Lower leg skin (tissue), 4 donors: ENCODE measurements at regions not wholly inside any gene's neighbourhood (a gene's known extent, or its start where the extent isn't known, plus 50 kb on each side); places are given as distances from the start of the nearest gene placed in this dataset.

Experiments used
- DNase-seq, 2 donors: peaks; one replicate each; pipeline ENCODE4 v3.0.0-alpha.2; 2019; ENCODE audit warnings: low spot score in 2 of 2
- H3K4me3 ChIP-seq: fragments of 200-600 bp; sonication (generic); 2 replicates; pipeline ENCODE4 v1.5.1; 2017; ENCODE audit warnings: mild to moderate bottlenecking, low read depth; ENCODE audit not compliant: poor library complexity, severe bottlenecking
- POLR2A ChIP-seq, 2 donors: fragments of 450-650 bp; IDR thresholded peaks; one replicate each; pipeline ENCODE4 v1.6.1; 2016 to 2017; ENCODE audit warnings: antibody characterized with exemption in 2 of 2, mild to moderate bottlenecking in 1 of 2, moderate library complexity in 1 of 2
- WGBS, 2 donors: methylation state at CpG; one replicate each; pipeline ENCODE4 v1.1.5; 2018; 5-methylcytosine and 5-hydroxymethylcytosine counted together
- intact Hi-C: fragments of 100-400 bp; cut with DNase I; formaldehyde crosslinking; loops from one replicate; pipeline ENCODE4 v1.15.0; 2023; ENCODE audit warnings: low total_unique reads
- TF ChIP-seq, protein P1 (sequence below), 3 donors: fragments of 450-650 bp; IDR thresholded peaks; one replicate each; pipeline ENCODE4 v1.5.1; 2016; ENCODE audit warnings: antibody characterized with exemption in 3 of 3, mild to moderate bottlenecking in 3 of 3, moderate library complexity in 2 of 3

DNA sequence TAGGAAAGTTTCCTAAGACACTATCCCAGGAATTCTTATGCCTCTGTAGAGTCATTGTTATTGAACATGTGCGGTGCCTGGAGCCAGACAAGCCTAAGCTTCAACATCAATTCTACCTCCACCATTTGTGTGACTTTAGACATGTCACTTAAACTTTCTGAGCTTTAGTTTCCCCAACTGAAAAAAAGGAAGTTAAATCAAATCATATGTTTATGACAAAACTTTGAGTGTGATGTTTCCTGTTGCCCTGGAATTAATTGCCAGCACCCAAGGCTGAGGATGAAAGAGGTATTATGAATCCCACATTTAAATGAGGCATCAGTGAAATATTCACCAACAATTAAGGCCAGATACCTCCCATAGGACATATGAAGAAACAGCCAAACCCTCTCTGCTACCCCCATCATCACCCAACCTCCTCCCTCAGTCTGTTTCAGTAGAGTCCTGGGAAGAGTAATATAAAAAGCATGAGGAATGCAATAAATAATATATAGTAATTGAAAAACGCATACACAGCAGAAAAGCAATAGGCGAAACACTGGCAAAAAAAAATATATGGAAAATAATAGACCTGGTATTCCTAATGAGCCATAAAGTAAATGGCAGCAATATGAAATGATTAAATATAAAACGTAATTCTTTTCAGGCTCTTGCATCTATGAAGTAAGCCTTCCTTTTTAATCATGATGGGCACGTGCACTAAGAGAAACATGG, 182.0 kb upstream of the DCN start:
- intact Hi-C loops, result no loop called here
- no peak overlapping the region for H3K4me3 ChIP-seq
- no peak for DNase-seq
- TF ChIP-seq, protein P1, sequence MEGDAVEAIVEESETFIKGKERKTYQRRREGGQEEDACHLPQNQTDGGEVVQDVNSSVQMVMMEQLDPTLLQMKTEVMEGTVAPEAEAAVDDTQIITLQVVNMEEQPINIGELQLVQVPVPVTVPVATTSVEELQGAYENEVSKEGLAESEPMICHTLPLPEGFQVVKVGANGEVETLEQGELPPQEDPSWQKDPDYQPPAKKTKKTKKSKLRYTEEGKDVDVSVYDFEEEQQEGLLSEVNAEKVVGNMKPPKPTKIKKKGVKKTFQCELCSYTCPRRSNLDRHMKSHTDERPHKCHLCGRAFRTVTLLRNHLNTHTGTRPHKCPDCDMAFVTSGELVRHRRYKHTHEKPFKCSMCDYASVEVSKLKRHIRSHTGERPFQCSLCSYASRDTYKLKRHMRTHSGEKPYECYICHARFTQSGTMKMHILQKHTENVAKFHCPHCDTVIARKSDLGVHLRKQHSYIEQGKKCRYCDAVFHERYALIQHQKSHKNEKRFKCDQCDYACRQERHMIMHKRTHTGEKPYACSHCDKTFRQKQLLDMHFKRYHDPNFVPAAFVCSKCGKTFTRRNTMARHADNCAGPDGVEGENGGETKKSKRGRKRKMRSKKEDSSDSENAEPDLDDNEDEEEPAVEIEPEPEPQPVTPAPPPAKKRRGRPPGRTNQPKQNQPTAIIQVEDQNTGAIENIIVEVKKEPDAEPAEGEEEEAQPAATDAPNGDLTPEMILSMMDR (IDR thresholded peaks at IDR 0.05), result no peak
- no peak for TF ChIP-seq POLR2A (IDR thresholded peaks at IDR 0.05)
- 68 to 71% methylated on average over 5 of the region's 5 CpGs for WGBS, 2 donors

GRCh38 chr12:91361864-91362263, 179.2 kb upstream of the DCN start:
- intact Hi-C loops, result no loop called here
- no peak for TF ChIP-seq POLR2A (IDR thresholded peaks at IDR 0.05)
- TF ChIP-seq, protein P1 (IDR thresholded peaks at IDR 0.05), result peak in 1 of 3 donors; percentile 24
- H3K4me3 ChIP-seq, result no peak overlapping the region
- WGBS, 2 donors, result 8 to 19% methylated on average over 5 of the region's 5 CpGs
- no peak for DNase-seq

DNA sequence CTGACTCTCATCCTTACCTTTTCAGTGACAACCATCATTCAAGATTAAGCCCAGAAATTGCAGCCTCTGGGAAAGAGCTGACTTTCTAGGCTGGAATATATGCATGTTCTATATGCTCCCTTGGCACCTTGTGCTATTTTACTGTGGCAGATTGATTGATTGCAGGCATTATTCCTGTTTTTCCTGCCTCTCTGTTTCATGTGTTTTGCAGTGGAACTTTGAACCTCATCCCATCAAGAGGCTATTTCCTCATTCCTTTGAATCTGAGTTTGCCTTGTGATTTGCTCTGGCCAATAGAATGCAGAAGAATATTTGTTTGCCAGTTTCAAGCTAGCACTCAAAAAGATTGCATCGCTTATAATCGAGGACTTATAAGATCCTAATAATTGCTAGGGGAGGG, 174.8 kb upstream of the DCN start:
- intact Hi-C loops, result loop anchor here (10.0 kb wide), 1 partner anchor 383 kb away; no protein-coding TSS in a partner anchor
- DNase-seq, result no peak
- WGBS, 2 donors, result 53 to 62% methylated on average over 2 of the region's 2 CpGs
- no peak overlapping the region for H3K4me3 ChIP-seq
- TF ChIP-seq, protein P1 (IDR thresholded peaks at IDR 0.05), result no peak
- no peak for TF ChIP-seq POLR2A (IDR thresholded peaks at IDR 0.05)

GRCh38 chr12:91356405-91356804, 173.8 kb upstream of the DCN start:
- no peak for DNase-seq
- WGBS, 2 donors, result 90 to 93% methylated on average over 1 of the region's 1 CpG
- intact Hi-C loops, result loop anchor here (10.0 kb wide), 1 partner anchor 382 kb away; no protein-coding TSS in a partner anchor
- TF ChIP-seq, protein P1 (IDR thresholded peaks at IDR 0.05), result no peak
- no peak for TF ChIP-seq POLR2A (IDR thresholded peaks at IDR 0.05)
- no peak overlapping the region for H3K4me3 ChIP-seq

GRCh38 chr12:91355150-91356006, 172.8 kb upstream of the DCN start:
- DNase-seq, result peak; percentile 78 to 93
- H3K4me3 ChIP-seq, result no peak overlapping the region
- 33 to 41% methylated on average over 8 of the region's 8 CpGs for WGBS, 2 donors
- intact Hi-C loops, result loop anchor here (10.0 kb wide), 1 partner anchor 381 kb away; no protein-coding TSS in a partner anchor
- TF ChIP-seq, protein P1 (IDR thresholded peaks at IDR 0.05), result peak in 1 of 3 donors; percentile 36
- TF ChIP-seq POLR2A (IDR thresholded peaks at IDR 0.05), result no peak
